ENCODE measurements at regions not wholly inside any gene's neighbourhood (a gene's known extent, or its start where the extent isn't known, plus 50 kb on each side); places are given as distances from the start of the nearest gene placed in this dataset.

GRCh38 chr3:55337641-55338180, 149.4 kb downstream of the WNT5A start:
- no peaks in the 10 kb centered on the region for H3K79me2 ChIP-seq (ENCODE audit: insufficient read depth, low read length)
- no peak overlapping the region for H3K27ac ChIP-seq (ENCODE audit: low read length)
- H3K4me3 ChIP-seq (ENCODE audit: low read depth in 1 of 2, low read length in 2 of 2), result no peak overlapping the region
- H3K9me3 ChIP-seq (ENCODE audit: insufficient read depth, low read length, severe bottlenecking), result no peaks in the 10 kb centered on the region
- no peaks in the 10 kb centered on the region for H4K20me1 ChIP-seq (ENCODE audit: insufficient read depth, low read length)
- H3K4me1 ChIP-seq (ENCODE audit: insufficient read depth, low read length), result no peaks in the 10 kb centered on the region
- no peak for ATAC-seq (ENCODE audit: insufficient read depth, low read depth)
- no peaks in the 10 kb centered on the region for H3K36me3 ChIP-seq (ENCODE audit: insufficient read depth, low read length)
- TF ChIP-seq, protein P1, sequence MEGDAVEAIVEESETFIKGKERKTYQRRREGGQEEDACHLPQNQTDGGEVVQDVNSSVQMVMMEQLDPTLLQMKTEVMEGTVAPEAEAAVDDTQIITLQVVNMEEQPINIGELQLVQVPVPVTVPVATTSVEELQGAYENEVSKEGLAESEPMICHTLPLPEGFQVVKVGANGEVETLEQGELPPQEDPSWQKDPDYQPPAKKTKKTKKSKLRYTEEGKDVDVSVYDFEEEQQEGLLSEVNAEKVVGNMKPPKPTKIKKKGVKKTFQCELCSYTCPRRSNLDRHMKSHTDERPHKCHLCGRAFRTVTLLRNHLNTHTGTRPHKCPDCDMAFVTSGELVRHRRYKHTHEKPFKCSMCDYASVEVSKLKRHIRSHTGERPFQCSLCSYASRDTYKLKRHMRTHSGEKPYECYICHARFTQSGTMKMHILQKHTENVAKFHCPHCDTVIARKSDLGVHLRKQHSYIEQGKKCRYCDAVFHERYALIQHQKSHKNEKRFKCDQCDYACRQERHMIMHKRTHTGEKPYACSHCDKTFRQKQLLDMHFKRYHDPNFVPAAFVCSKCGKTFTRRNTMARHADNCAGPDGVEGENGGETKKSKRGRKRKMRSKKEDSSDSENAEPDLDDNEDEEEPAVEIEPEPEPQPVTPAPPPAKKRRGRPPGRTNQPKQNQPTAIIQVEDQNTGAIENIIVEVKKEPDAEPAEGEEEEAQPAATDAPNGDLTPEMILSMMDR (IDR thresholded peaks at IDR 0.05; ENCODE audit: borderline replicate concordance, extremely low read depth, low read length, poor library complexity, severe bottlenecking), result no peak
- TF ChIP-seq EZH2 (IDR thresholded peaks at IDR 0.05; ENCODE audit: borderline replicate concordance, low read depth, low read length, severe bottlenecking), result no peak
- no peak overlapping the region for H2AFZ ChIP-seq (ENCODE audit: low read depth, low read length)
- DNase-seq, result no peak
- no peak overlapping the region for H3K4me2 ChIP-seq (ENCODE audit: insufficient read depth, low read length)
- no peak overlapping the region for H3K9ac ChIP-seq (ENCODE audit: low read depth, low read length)
- no peaks in the 10 kb centered on the region for H3K27me3 ChIP-seq (ENCODE audit: insufficient read depth, low read length, poor library complexity)

DNA sequence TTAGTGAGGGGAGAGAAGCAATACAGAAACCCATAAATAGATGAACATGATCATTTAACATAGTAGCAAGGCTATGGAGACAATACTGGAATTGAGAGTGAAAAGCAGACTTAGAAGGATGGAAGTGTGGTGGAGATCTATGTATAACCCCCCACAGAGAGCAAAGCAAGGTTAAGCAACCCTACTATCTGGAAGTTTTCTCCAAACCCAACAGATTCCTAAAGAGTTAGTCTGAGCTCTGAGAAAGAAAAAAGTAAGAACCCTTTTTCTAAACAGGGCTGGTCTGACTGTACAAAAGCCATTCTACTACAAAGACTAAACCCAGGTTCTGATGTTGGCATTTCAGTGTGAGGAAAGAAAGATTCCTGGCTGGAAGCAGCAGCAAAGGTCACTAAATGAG, 153.2 kb downstream of the WNT5A start:
- Histone ChIP-seq H3K27me3 (ENCODE audit: insufficient read depth, low read length, poor library complexity) (no peaks in the 10 kb centered on the region), H2AFZ (ENCODE audit: low read depth, low read length) (no peak overlapping the region), H3K79me2 (ENCODE audit: insufficient read depth, low read length) (no peaks in the 10 kb centered on the region), H3K4me2 (ENCODE audit: insufficient read depth, low read length) (no peak overlapping the region), H3K9ac (ENCODE audit: low read depth, low read length) (no peak overlapping the region), H4K20me1 (ENCODE audit: insufficient read depth, low read length) (no peaks in the 10 kb centered on the region), H3K4me1 (ENCODE audit: insufficient read depth, low read length) (no peaks in the 10 kb centered on the region), H3K36me3 (ENCODE audit: insufficient read depth, low read length) (no peaks in the 10 kb centered on the region), H3K4me3 (ENCODE audit: low read depth in 1 of 2, low read length in 2 of 2) (no peak overlapping the region), H3K27ac (ENCODE audit: low read length) (no peak overlapping the region), H3K9me3 (ENCODE audit: insufficient read depth, low read length, severe bottlenecking) (no peaks in the 10 kb centered on the region)
- ATAC-seq (ENCODE audit: insufficient read depth, low read depth) (no peak), DNase-seq (no peak)
- TF ChIP-seq EZH2 (IDR thresholded peaks at IDR 0.05; ENCODE audit: borderline replicate concordance, low read depth, low read length, severe bottlenecking), result no peak
- TF ChIP-seq, protein P1 (IDR thresholded peaks at IDR 0.05; ENCODE audit: borderline replicate concordance, extremely low read depth, low read length, poor library complexity, severe bottlenecking), result no peak

- no peak overlapping the region for H3K9ac ChIP-seq (ENCODE audit: low read depth, low read length)
- H3K79me2 ChIP-seq (ENCODE audit: insufficient read depth, low read length), result no peaks in the 10 kb centered on the region
- no peak overlapping the region for H3K27ac ChIP-seq (ENCODE audit: low read length)
- no peak overlapping the region for H3K4me3 ChIP-seq (ENCODE audit: low read depth in 1 of 2, low read length in 2 of 2)
- H4K20me1 ChIP-seq (ENCODE audit: insufficient read depth, low read length), result no peaks in the 10 kb centered on the region
- H3K4me2 ChIP-seq (ENCODE audit: insufficient read depth, low read length), result no peak overlapping the region
- no peak overlapping the region for H2AFZ ChIP-seq (ENCODE audit: low read depth, low read length)
- H3K27me3 ChIP-seq (ENCODE audit: insufficient read depth, low read length, poor library complexity), result no peaks in the 10 kb centered on the region
- H3K36me3 ChIP-seq (ENCODE audit: insufficient read depth, low read length), result no peaks in the 10 kb centered on the region
- H3K4me1 ChIP-seq (ENCODE audit: insufficient read depth, low read length), result no peaks in the 10 kb centered on the region
- ATAC-seq (ENCODE audit: insufficient read depth, low read depth) (no peak), DNase-seq (no peak)
- TF ChIP-seq, protein P1 (IDR thresholded peaks at IDR 0.05; ENCODE audit: borderline replicate concordance, extremely low read depth, low read length, poor library complexity, severe bottlenecking), result no peak
- no peak for TF ChIP-seq EZH2 (IDR thresholded peaks at IDR 0.05; ENCODE audit: borderline replicate concordance, low read depth, low read length, severe bottlenecking)
- no peaks in the 10 kb centered on the region for H3K9me3 ChIP-seq (ENCODE audit: insufficient read depth, low read length, severe bottlenecking)
Observed at GRCh38 chr3:55333046-55333445, 154.1 kb downstream of the WNT5A start.

DNA sequence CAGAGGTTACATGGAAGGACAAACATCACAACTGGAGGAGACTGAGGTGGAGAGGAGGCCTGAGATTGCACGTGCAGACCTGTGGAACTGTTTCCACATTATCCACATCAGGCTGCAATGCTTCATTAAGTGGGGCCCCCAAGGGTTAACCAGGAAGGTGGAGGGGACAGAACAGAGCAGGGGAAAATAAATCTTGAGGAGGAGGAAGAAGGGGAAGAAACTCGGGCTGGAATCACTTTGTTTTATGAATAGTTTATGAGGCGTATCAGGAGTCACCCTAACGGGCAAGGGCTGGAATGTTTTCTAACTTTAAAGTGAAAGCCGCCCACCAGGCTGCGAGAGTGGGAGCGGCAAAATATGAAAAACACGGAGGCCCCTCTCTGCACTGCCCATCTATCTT, 154.9 kb downstream of the WNT5A start:
- Histone ChIP-seq H4K20me1 (ENCODE audit: insufficient read depth, low read length) (no peaks in the 10 kb centered on the region), H3K4me3 (ENCODE audit: low read depth in 1 of 2, low read length in 2 of 2) (no peak overlapping the region), H3K36me3 (ENCODE audit: insufficient read depth, low read length) (no peaks in the 10 kb centered on the region), H3K9me3 (ENCODE audit: insufficient read depth, low read length, severe bottlenecking) (no peaks in the 10 kb centered on the region), H3K4me1 (ENCODE audit: insufficient read depth, low read length) (no peaks in the 10 kb centered on the region), H3K27me3 (ENCODE audit: insufficient read depth, low read length, poor library complexity) (no peaks in the 10 kb centered on the region), H3K9ac (ENCODE audit: low read depth, low read length) (no peak overlapping the region), H3K4me2 (ENCODE audit: insufficient read depth, low read length) (no peak overlapping the region), H3K27ac (ENCODE audit: low read length) (no peak overlapping the region), H2AFZ (ENCODE audit: low read depth, low read length) (no peak overlapping the region), H3K79me2 (ENCODE audit: insufficient read depth, low read length) (no peaks in the 10 kb centered on the region)
- no peak for ATAC-seq (ENCODE audit: insufficient read depth, low read depth)
- TF ChIP-seq, protein P1 (IDR thresholded peaks at IDR 0.05; ENCODE audit: borderline replicate concordance, extremely low read depth, low read length, poor library complexity, severe bottlenecking), result no peak
- TF ChIP-seq EZH2 (IDR thresholded peaks at IDR 0.05; ENCODE audit: borderline replicate concordance, low read depth, low read length, severe bottlenecking), result no peak
- no peak for DNase-seq

All from DND-41 (cell line).